Right lobe of liver (tissue), 4 donors: ENCODE measurements at regions not wholly inside any gene's neighbourhood (a gene's known extent, or its start where the extent isn't known, plus 50 kb on each side); places are given as distances from the start of the nearest gene placed in this dataset.

Experiments
- CTCF ChIP-seq, 4 donors: fragments of 200-600 bp in 3 of 4; fragments of 450-650 bp in 1 of 4; IDR thresholded peaks; one replicate each; pipeline versions ENCODE4 v1.5.1 to v1.8.0; 2016 to 2022; ENCODE audit warnings: antibody characterized with exemption in 4 of 4, mild to moderate bottlenecking in 2 of 4
- POLR2A ChIP-seq: fragments of 450-650 bp; IDR thresholded peaks from one replicate; pipeline ENCODE4 v1.6.1; 2017; ENCODE audit warnings: antibody characterized with exemption, mild to moderate bottlenecking
- donor health status: DM: no; HTN: no; CAD: no.
- donor health status: DM: no; HTN: no; CAD: no.
- donor health status: DM: no; HTN: yes; CAD: no.

- TF ChIP-seq CTCF (IDR thresholded peaks at IDR 0.05) (no peak), POLR2A (no peak)
Measured at GRCh38 chr20:52291109-52291508, 99.5 kb upstream of the ZFP64 start.
